D721Med (cell line): ENCODE measurements at regions not wholly inside any gene's neighbourhood (a gene's known extent, or its start where the extent isn't known, plus 50 kb on each side); places are given as distances from the start of the nearest gene placed in this dataset.

Source experiments
- DNase-seq: peaks from one replicate; pipeline ENCODE4 v3.0.0; 2011; ENCODE audit warnings: low spot score; ENCODE audit not compliant: insufficient read length
- FAIRE-seq: peaks from 2 replicates; lab custom pipeline; 2011; peaks lifted over from hg19 to GRCh38; lab: Jason Lieb, UNC
- TF ChIP-seq, protein P1 (sequence below): IDR thresholded peaks from 2 replicates; pipeline ENCODE4 v1.5.1; 2012; ENCODE audit warnings: mild to moderate bottlenecking, control low read depth; ENCODE audit not compliant: insufficient read depth; ENCODE audit errors: missing control alignments

DNA sequence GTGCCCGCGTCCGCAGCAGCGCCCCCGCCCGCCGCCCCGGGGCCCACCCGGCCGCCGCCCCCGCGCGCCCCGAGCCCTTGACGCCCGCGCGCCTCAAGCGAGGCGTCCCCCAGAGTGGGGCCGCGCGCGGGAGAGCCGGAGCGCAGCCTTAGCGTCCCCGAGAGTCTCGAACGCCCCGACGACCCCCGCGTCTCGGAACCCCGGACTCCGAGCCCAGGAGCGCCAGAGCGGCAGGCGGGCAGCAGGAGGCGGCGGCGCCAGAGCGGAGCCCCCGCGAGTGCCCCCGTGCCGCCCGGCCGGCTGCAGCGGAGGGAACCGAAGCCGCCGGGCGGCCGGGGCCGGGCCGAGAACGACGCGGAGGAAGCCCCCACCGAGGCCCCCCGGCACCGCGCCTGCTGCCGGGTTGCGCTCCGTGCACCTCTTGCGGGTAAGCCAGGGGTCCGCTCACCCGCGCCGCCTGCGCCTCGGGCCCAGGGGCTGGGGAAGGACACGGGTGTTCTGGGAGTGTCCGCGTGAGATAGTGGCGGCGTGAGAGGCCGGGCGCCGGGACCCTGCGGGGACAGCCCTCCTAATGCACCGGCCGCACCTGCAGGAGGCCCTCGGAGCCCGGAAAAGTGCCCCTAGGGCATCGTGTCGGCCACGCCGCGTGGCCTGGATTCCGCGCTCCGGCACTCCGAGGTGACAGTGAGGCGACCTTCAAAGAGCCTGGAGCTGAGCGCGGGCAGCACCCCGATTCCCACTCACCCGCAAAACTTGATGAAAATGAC, 52.0 kb upstream of the ULK4 start:
- no peak for FAIRE-seq
- TF ChIP-seq, protein P1, sequence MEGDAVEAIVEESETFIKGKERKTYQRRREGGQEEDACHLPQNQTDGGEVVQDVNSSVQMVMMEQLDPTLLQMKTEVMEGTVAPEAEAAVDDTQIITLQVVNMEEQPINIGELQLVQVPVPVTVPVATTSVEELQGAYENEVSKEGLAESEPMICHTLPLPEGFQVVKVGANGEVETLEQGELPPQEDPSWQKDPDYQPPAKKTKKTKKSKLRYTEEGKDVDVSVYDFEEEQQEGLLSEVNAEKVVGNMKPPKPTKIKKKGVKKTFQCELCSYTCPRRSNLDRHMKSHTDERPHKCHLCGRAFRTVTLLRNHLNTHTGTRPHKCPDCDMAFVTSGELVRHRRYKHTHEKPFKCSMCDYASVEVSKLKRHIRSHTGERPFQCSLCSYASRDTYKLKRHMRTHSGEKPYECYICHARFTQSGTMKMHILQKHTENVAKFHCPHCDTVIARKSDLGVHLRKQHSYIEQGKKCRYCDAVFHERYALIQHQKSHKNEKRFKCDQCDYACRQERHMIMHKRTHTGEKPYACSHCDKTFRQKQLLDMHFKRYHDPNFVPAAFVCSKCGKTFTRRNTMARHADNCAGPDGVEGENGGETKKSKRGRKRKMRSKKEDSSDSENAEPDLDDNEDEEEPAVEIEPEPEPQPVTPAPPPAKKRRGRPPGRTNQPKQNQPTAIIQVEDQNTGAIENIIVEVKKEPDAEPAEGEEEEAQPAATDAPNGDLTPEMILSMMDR = no peak
- DNase-seq = no peak

DNA sequence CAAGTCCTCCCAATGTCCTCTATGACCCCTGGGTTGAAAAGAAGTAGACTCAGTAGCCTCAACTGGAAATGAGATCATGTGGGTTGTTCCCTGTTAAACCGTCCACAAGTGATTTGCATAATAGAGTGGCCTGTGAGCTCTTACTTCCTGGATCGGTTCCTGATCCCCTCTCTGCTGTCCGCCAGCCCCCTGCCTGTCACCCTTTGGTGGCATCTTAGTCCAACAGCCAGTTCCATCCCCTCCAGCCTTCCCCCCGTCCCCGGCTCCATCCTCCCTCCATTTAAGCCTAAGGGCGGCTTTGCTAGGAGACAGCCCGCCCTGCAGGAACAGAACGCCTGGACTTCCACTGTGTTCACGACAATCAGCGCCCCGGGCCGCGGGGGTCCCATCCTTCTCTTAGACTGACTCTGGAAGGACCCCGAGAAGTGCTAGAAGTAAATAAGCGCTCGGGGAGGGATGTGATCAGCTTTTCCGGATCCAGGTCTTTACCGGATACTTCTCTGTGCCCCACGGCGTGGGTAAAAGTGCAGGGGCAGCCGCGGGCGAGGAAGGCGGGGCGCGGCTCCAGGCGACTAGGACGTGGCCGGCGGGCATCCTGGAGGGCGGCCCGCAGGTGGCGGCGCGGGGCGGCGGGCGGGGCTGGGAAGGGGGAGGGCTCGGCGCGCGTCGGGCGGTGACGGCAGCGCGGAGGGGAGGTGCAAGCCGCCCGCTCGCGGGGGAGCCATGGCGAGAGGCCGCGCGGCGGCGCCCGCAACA, 51.2 kb upstream of the ULK4 start:
- TF ChIP-seq, protein P1 = no peak
- peak; percentile 74 for DNase-seq
- FAIRE-seq = no peak

DNA sequence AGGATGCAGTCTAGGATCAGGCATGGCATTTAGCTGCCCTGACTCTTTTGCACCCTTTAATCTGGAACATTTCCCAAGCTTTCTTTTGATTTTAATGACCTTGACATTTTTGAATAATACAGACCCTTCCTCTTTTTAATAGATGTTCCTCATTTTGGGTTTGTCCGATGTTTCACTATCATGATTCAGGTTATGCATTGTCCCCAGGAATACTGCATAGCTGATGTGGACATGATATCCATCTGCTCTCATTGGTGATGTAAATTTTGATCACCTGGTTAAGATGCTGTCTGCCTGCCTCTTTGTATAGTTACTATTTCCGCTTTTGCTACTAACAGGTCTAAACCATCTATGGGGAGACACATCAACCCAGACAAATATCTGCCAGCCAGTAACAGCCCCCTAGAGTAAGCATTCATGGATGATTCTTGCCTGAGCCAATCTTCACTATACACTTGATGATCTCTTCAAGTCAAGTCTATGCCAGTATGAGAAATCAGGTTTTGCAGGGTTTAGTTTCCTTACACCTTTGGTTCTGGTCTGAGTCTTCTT, 50.6 kb upstream of the ULK4 start:
- FAIRE-seq (no peak), DNase-seq (no peak)
- TF ChIP-seq, protein P1 = no peak
